Lower leg skin (tissue), 4 donors: ENCODE measurements at regions not wholly inside any gene's neighbourhood (a gene's known extent, or its start where the extent isn't known, plus 50 kb on each side); places are given as distances from the start of the nearest gene placed in this dataset.
A peak's percentile ranks its signal among the peaks of the same experiment; 100 is the strongest.

Experiments used
- DNase-seq, 2 donors: peaks; one replicate each; pipeline ENCODE4 v3.0.0-alpha.2; 2019; ENCODE audit warnings: low spot score in 2 of 2
- H3K4me3 ChIP-seq: fragments of 200-600 bp; sonication (generic); 2 replicates; pipeline ENCODE4 v1.5.1; 2017; ENCODE audit warnings: mild to moderate bottlenecking, low read depth; ENCODE audit not compliant: poor library complexity, severe bottlenecking
- CTCF ChIP-seq, 3 donors: fragments of 450-650 bp; IDR thresholded peaks; one replicate each; pipeline ENCODE4 v1.5.1; 2016; ENCODE audit warnings: antibody characterized with exemption in 3 of 3, mild to moderate bottlenecking in 3 of 3, moderate library complexity in 2 of 3
- POLR2A ChIP-seq, 2 donors: fragments of 450-650 bp; IDR thresholded peaks; one replicate each; pipeline ENCODE4 v1.6.1; 2016 to 2017; ENCODE audit warnings: antibody characterized with exemption in 2 of 2, mild to moderate bottlenecking in 1 of 2, moderate library complexity in 1 of 2
- WGBS, 2 donors: methylation state at CpG; one replicate each; pipeline ENCODE4 v1.1.5; 2018; 5-methylcytosine and 5-hydroxymethylcytosine counted together
- intact Hi-C: fragments of 100-400 bp; cut with DNase I; formaldehyde crosslinking; loops from one replicate; pipeline ENCODE4 v1.15.0; 2023; ENCODE audit warnings: low total_unique reads

- TF ChIP-seq POLR2A (IDR thresholded peaks at IDR 0.05) (no peak), CTCF (IDR thresholded peaks at IDR 0.05) (no peak)
- intact Hi-C loops, result no loop called here
- DNase-seq, result no peak
- WGBS, 2 donors, result 78% methylated on average over 3 of the region's 3 CpGs
- H3K4me3 ChIP-seq, result no peak overlapping the region
Measured at GRCh38 chr2:238742066-238742465, 105.8 kb upstream of the TWIST2 start.

DNA sequence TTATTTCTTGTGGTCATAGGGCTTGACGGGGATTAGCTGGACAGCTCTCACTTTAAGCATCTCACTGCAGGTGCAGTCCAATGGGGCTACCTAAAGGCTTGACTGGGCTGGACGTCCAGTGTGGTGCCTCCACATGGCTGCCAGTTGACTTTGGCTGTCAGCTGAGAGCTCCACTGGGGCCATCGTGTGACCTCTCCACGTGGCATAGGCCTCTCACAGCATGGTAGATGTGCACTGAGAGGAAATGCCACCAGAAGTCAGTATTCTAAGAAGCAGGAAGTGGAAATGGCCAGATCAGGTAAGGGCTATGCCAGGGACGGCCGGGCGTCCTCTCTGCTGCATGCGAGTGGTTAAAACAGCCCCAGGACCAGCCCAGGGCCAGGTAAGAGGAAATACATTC lies 105.2 kb upstream of the TWIST2 start:
- intact Hi-C loops, result no loop called here
- no peak overlapping the region for H3K4me3 ChIP-seq
- DNase-seq, result peak in 1 of 2 donors; percentile 57
- 78 to 95% methylated on average over 8 of the region's 8 CpGs for WGBS, 2 donors
- TF ChIP-seq CTCF (IDR thresholded peaks at IDR 0.05) (no peak), POLR2A (IDR thresholded peaks at IDR 0.05) (no peak)

GRCh38 chr2:238743243-238744065 lies 104.4 kb upstream of the TWIST2 start:
- intact Hi-C loops, result no loop called here
- WGBS, 2 donors, result 70 to 73% methylated on average over 19 to 21 of the region's 21 CpGs
- peak in 1 of 2 donors; percentile 69 for DNase-seq
- H3K4me3 ChIP-seq, result no peak overlapping the region
- no peak for TF ChIP-seq POLR2A (IDR thresholded peaks at IDR 0.05)
- TF ChIP-seq CTCF (IDR thresholded peaks at IDR 0.05), result no peak

- 87 to 95% methylated on average over 13 of the region's 13 CpGs for WGBS, 2 donors
- H3K4me3 ChIP-seq, result no peak overlapping the region
- TF ChIP-seq POLR2A (IDR thresholded peaks at IDR 0.05) (no peak), CTCF (IDR thresholded peaks at IDR 0.05) (no peak)
- DNase-seq, result no peak
- intact Hi-C loops, result no loop called here
Measured at GRCh38 chr2:238744951-238745350, 102.9 kb upstream of the TWIST2 start.

DNA sequence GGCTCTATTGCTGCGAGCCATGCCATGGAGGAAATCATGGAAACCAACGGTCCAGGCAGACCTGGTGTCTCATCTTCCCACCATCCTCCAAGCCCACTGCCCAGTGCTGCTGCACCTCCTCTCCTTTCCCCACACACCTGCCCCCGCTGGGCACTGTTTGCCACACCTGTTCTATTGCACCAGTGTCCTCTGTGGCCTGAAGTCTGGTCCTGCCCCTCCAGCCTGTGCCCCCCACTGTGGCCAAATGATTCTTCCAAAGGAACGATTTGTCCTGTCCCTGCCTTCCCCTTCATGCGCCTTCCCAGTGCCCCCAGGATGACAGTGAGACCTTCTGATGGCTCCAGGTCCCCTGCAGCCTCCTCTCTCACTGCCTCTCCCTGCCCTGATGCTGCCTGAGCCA lies 101.9 kb upstream of the TWIST2 start:
- WGBS, 2 donors, result 87 to 93% methylated on average over 5 of the region's 5 CpGs
- intact Hi-C loops, result no loop called here
- no peak overlapping the region for H3K4me3 ChIP-seq
- no peak for DNase-seq
- TF ChIP-seq POLR2A (IDR thresholded peaks at IDR 0.05) (no peak), CTCF (IDR thresholded peaks at IDR 0.05) (no peak)

DNA sequence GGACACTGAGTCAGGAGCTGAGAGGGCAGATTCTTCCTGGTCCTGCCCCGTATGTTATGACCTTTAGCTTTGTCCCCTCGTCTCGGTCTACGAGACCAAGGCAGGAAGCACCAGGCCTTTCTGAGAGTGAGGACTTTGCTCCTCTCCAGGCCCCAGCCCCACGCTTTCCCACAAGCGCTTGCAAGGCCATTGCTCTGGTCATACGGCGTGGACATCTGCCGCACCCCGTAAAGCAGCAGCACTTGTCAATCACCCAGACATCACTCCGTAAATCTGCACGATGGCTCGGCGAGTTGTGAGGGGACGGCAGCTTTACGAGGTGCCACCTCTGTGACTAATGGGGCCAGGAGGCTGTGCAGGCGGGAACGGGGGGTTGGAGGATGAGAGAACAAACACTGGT lies 100.8 kb upstream of the TWIST2 start:
- no peak for DNase-seq
- no peak for TF ChIP-seq POLR2A (IDR thresholded peaks at IDR 0.05)
- TF ChIP-seq CTCF (IDR thresholded peaks at IDR 0.05), result no peak
- intact Hi-C loops, result no loop called here
- no peak overlapping the region for H3K4me3 ChIP-seq
- 81 to 85% methylated on average over 18 of the region's 18 CpGs for WGBS, 2 donors
